SK-N-SH (cell line): ENCODE measurements at regions not wholly inside any gene's neighbourhood (a gene's known extent, or its start where the extent isn't known, plus 50 kb on each side); places are given as distances from the start of the nearest gene placed in this dataset.

ENCODE experiments used
- CTCF ChIA-PET: fragments of 300-600, 350-600 bp; formaldehyde crosslinking; extraction: SDS; loops from one replicate; lab custom pipeline; 2021; lab: Yijun Ruan, JAX
- POLR2A ChIA-PET: fragments of 350-600 bp; sonication (Branson Sonifier 250); formaldehyde crosslinking; extraction: SDS; loops from one replicate; lab custom pipeline; 2020; ENCODE audit warnings: antibody characterized with exemption, inconsistent platforms; lab: Yijun Ruan, JAX
- DNase-seq: peaks from one replicate; pipeline ENCODE4 v3.0.0; 2012
- H2AFZ ChIP-seq: fragments of 200-600 bp; sonication (generic); 2 replicates; pipeline ENCODE4 v1.8.1; 2016; ENCODE audit warnings: antibody characterized with exemption, mild to moderate bottlenecking, low read depth
- H3F3A ChIP-seq: fragments of 200-600 bp; sonication (generic); replicated peaks from 2 replicates; pipeline ENCODE3; 2016; ENCODE audit warnings: antibody characterized with exemption, mild to moderate bottlenecking; ENCODE audit not compliant: insufficient read depth
- H3K27ac ChIP-seq, 2 experiments: fragments of 200-500 bp in 1 of 2; fragments of 200-600 bp in 1 of 2; sonication (Bioruptor generic) in 1 of 2; sonication (generic), shearing (Covaris generic) in 1 of 2; 2 replicates each; pipeline versions ENCODE4 v1.5.1 to v1.6.1; 2014 to 2016; ENCODE audit warnings: low read depth in 2 of 2, inconsistent platforms in 1 of 2, low read length in 1 of 2, mild to moderate bottlenecking in 1 of 2, mixed read lengths in 1 of 2
- H3K27me3 ChIP-seq: fragments of 200-600 bp; sonication (generic), shearing (Covaris generic); 2 replicates; pipeline ENCODE4 v1.6.1; 2016; ENCODE audit warnings: mixed run types; ENCODE audit not compliant: insufficient read depth
- H3K36me3 ChIP-seq, 2 experiments: fragments of 200-500 bp in 1 of 2; fragments of 200-600 bp in 1 of 2; sonication (Bioruptor generic) in 1 of 2; sonication (generic) in 1 of 2; replicated peaks in 1 of 2; 2 replicates each; pipeline versions ENCODE3 to v1.5.1; 2014 to 2016; ENCODE audit warnings: low read length in 1 of 2, mild to moderate bottlenecking in 1 of 2; ENCODE audit not compliant: insufficient read depth in 2 of 2, control insufficient read depth in 1 of 2
- H3K4me1 ChIP-seq, 2 experiments: fragments of 200-500 bp in 1 of 2; fragments of 200-600 bp in 1 of 2; sonication (Bioruptor generic) in 1 of 2; sonication (generic), shearing (Covaris generic) in 1 of 2; 2 replicates each; pipeline versions ENCODE4 v1.5.1 to v1.6.1; 2014 to 2016; ENCODE audit warnings: low read depth in 1 of 2, low read length in 1 of 2, mixed run types in 1 of 2; ENCODE audit not compliant: insufficient read depth in 2 of 2, control insufficient read depth in 1 of 2
- H3K4me2 ChIP-seq: fragments of 200-600 bp; sonication (generic), shearing (Covaris generic); 2 replicates; pipeline ENCODE4 v1.6.1; 2017; ENCODE audit warnings: mixed run types
- H3K4me3 ChIP-seq, 2 experiments: fragments of 200-500 bp in 1 of 2; fragments of 200-600 bp in 1 of 2; sonication (Bioruptor generic) in 1 of 2; sonication (generic), shearing (Covaris generic) in 1 of 2; 2 replicates each; pipeline versions ENCODE4 v1.5.1 to v1.8.1; 2014 to 2016; ENCODE audit warnings: low read depth in 2 of 2, inconsistent platforms in 1 of 2, low read length in 1 of 2, mild to moderate bottlenecking in 1 of 2, mixed read lengths in 1 of 2, moderate library complexity in 1 of 2
- H3K79me2 ChIP-seq: fragments of 200-600 bp; sonication (generic); 2 replicates; pipeline ENCODE4 v1.8.1; 2017; ENCODE audit warnings: mild to moderate bottlenecking; ENCODE audit not compliant: insufficient read depth
- H3K9ac ChIP-seq: fragments of 200-600 bp; sonication (generic); 2 replicates; pipeline ENCODE4 v1.6.1; 2017; ENCODE audit warnings: mixed run types
- H3K9me2 ChIP-seq: fragments of 200-600 bp; sonication (generic); 2 replicates; pipeline ENCODE4 v1.6.1; 2017; ENCODE audit warnings: mixed run types
- H3K9me3 ChIP-seq: fragments of 200-600 bp; sonication (generic); 2 replicates; pipeline ENCODE4 v1.6.1; 2017; ENCODE audit warnings: mixed run types, mild to moderate bottlenecking, moderate library complexity
- H4K20me1 ChIP-seq: fragments of 200-600 bp; sonication (generic); 2 replicates; pipeline ENCODE4 v1.6.1; 2017; ENCODE audit warnings: mild to moderate bottlenecking, mixed run types; ENCODE audit not compliant: insufficient read depth
- ELF1 ChIP-seq: IDR thresholded peaks from 2 replicates; pipeline ENCODE4 v1.4.0; 2012
- EZH2phosphoT487 ChIP-seq: fragments of 200-600 bp; sonication (generic); IDR thresholded peaks from 2 replicates; pipeline ENCODE4 v1.6.1; 2017; ENCODE audit warnings: low read depth, mixed run types, mild to moderate bottlenecking, antibody characterized with exemption, moderate library complexity, borderline replicate concordance
- FOSL2 ChIP-seq: IDR thresholded peaks from 2 replicates; pipeline ENCODE4 v1.4.0; 2012; ENCODE audit warnings: low read depth, mild to moderate bottlenecking, moderate library complexity, borderline replicate concordance
- FOXJ3 ChIP-seq: sonication (generic); formaldehyde crosslinking; IDR thresholded peaks from 2 replicates; pipeline ENCODE4 v1.5.1; 2020; ENCODE audit warnings: mild to moderate bottlenecking, missing genetic modification reagents
- FOXM1 ChIP-seq: IDR thresholded peaks from 2 replicates; pipeline ENCODE4 v1.4.0; 2012; ENCODE audit warnings: low read depth, mild to moderate bottlenecking
- GATA2 ChIP-seq: sonication (generic); formaldehyde crosslinking; IDR thresholded peaks from 2 replicates; pipeline ENCODE4 v1.5.0; 2020; ENCODE audit warnings: mild to moderate bottlenecking, missing genetic modification reagents
- JUND ChIP-seq: IDR thresholded peaks from 2 replicates; pipeline ENCODE4 v1.4.0; 2012
- MEF2A ChIP-seq: IDR thresholded peaks from 2 replicates; pipeline ENCODE4 v1.4.0; 2012; ENCODE audit warnings: low read depth, borderline replicate concordance
- MXI1 ChIP-seq: IDR thresholded peaks from 2 replicates; pipeline ENCODE4 v1.6.1; 2012; ENCODE audit warnings: mild to moderate bottlenecking, low read depth, low read length, improper control_type of control experiment
- NFIC ChIP-seq: IDR thresholded peaks from 2 replicates; pipeline ENCODE4 v1.4.0; 2012; ENCODE audit warnings: borderline replicate concordance
- NRF1 ChIP-seq: IDR thresholded peaks from 2 replicates; pipeline ENCODE4 v1.6.1; 2012; ENCODE audit warnings: low read depth, mild to moderate bottlenecking, low read length
- PBX3 ChIP-seq: IDR thresholded peaks from 2 replicates; pipeline ENCODE4; 2012
- POLR2AphosphoS5 ChIP-seq: IDR thresholded peaks from 2 replicates; pipeline ENCODE4 v1.6.1; 2012; ENCODE audit warnings: low read depth, low read length
- RAD21 ChIP-seq: IDR thresholded peaks from 2 replicates; pipeline ENCODE4 v1.6.1; 2012; ENCODE audit warnings: mild to moderate bottlenecking, low read length
- REST ChIP-seq: IDR thresholded peaks from 2 replicates; pipeline ENCODE4 v1.6.1; 2012; ENCODE audit warnings: mild to moderate bottlenecking, low read depth, low read length, moderate library complexity
- RXRA ChIP-seq: IDR thresholded peaks from 2 replicates; pipeline ENCODE4 v1.4.0; 2012; ENCODE audit warnings: low read depth, mild to moderate bottlenecking, borderline replicate concordance
- TEAD4 ChIP-seq: IDR thresholded peaks from 2 replicates; pipeline ENCODE4 v1.4.0; 2012; ENCODE audit warnings: mild to moderate bottlenecking, borderline replicate concordance; ENCODE audit not compliant: insufficient read depth
- TF ChIP-seq, protein P1 (sequence below): IDR thresholded peaks from 2 replicates; pipeline ENCODE4 v1.4.0; 2012; ENCODE audit warnings: low read depth, borderline replicate concordance

DNA sequence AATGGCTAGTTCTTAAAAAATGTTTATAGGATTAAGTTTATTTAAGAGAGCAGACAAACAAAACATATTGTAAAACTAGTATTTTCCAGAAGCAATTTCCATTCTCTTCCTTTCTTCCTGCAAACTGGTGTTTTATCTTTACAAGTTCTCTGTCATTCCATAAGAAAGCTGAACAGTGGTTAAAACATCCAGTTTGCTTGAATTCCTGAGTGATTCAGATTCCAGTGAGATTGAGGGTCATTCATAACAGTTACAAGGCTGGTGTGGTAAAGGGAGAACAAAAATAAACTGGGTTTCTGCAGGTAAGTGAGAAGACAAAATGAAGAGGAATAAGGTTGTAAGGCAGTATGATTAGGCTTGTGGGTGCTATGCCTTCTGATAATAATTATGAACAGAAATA is 544.8 kb upstream of the DIPK2B start:
- Histone ChIP-seq H3K9me3 (no peaks in the 10 kb centered on the region), H3K9ac (peak overlapping the region; percentile 6; the same call in 1 of the 2 replicates), H3K4me3 (no peak overlapping the region), H3K27me3 (no peaks in the 10 kb centered on the region), H3K9me2 (no peaks in the 10 kb centered on the region), H3K4me1 (peaks cover 0 to 45% of the 10 kb centered on the region in 2 experiments; a peak in 3 of 4 replicates), H4K20me1 (peaks cover 30% of the 10 kb centered on the region; the same call in 1 of the 2 replicates), H3K79me2 (peaks cover 51% of the 10 kb centered on the region), H3K4me2 (no peak overlapping the region), H3K36me3 (peaks cover 34 to 67% of the 10 kb centered on the region in 2 experiments), H3K27ac (peak overlapping the region; percentile 64 to 96; a peak in 3 of 4 replicates), H2AFZ (no peak overlapping the region), H3F3A (peaks cover 100% of the 10 kb centered on the region)
- CTCF ChIA-PET: no interaction called here
- POLR2A ChIA-PET: no interaction called here
- TF ChIP-seq REST (no peak), RAD21 (no peak), MEF2A (no peak), POLR2AphosphoS5 (no peak; the same call in 1 of the 2 replicates), FOXJ3 (CRISPR knock-in tag) (no peak), GATA2 (CRISPR knock-in tag) (no peak), NFIC (no peak), ELF1 (no peak), PBX3 (no peak), JUND (peak; percentile 3; the same call in 1 of the 2 replicates), MXI1 (no peak), RXRA (no peak), NRF1 (no peak), EZH2phosphoT487 (no peak), FOSL2 (no peak), TEAD4 (peak; percentile 8; the same call in 1 of the 2 replicates), FOXM1 (no peak)
- TF ChIP-seq, protein P1, sequence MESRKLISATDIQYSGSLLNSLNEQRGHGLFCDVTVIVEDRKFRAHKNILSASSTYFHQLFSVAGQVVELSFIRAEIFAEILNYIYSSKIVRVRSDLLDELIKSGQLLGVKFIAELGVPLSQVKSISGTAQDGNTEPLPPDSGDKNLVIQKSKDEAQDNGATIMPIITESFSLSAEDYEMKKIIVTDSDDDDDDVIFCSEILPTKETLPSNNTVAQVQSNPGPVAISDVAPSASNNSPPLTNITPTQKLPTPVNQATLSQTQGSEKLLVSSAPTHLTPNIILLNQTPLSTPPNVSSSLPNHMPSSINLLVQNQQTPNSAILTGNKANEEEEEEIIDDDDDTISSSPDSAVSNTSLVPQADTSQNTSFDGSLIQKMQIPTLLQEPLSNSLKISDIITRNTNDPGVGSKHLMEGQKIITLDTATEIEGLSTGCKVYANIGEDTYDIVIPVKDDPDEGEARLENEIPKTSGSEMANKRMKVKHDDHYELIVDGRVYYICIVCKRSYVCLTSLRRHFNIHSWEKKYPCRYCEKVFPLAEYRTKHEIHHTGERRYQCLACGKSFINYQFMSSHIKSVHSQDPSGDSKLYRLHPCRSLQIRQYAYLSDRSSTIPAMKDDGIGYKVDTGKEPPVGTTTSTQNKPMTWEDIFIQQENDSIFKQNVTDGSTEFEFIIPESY: no peak
- DNase-seq: no peak
